Breast epithelium (tissue), 4 donors: ENCODE measurements at regions not wholly inside any gene's neighbourhood (a gene's known extent, or its start where the extent isn't known, plus 50 kb on each side); places are given as distances from the start of the nearest gene placed in this dataset.

ENCODE experiments used
- DNase-seq, 2 donors: peaks; one replicate each; pipeline ENCODE4 v3.0.0-alpha.2; 2019; ENCODE audit warnings: low spot score in 2 of 2
- H3K27ac ChIP-seq, 2 donors: fragments of 200-600 bp; sonication (generic) in 1 of 2; one replicate each; pipeline ENCODE4 v1.5.1; 2016 to 2019; ENCODE audit warnings: mild to moderate bottlenecking in 1 of 2
- H3K27me3 ChIP-seq, 2 donors: fragments of 200-600 bp; sonication (generic) in 1 of 2; one replicate each; pipeline versions ENCODE4 v1.5.1 to v1.6.0; 2017 to 2019; ENCODE audit warnings: control low read depth in 1 of 2, mild to moderate bottlenecking in 1 of 2
- H3K36me3 ChIP-seq: fragments of 200-600 bp; one replicate; pipeline ENCODE4 v1.5.1; 2019
- H3K4me1 ChIP-seq, 2 donors: fragments of 200-600 bp; sonication (generic); one replicate each; pipeline ENCODE4 v1.5.1; 2016 to 2019; ENCODE audit warnings: control low read depth in 1 of 2
- H3K4me3 ChIP-seq, 3 donors: fragments of 200-600 bp; sonication (generic); 1 replicate in 2 of 3; 2 replicates in 1 of 3; pipeline ENCODE4 v1.5.1; 2016 to 2019; ENCODE audit warnings: mild to moderate bottlenecking in 3 of 3, moderate library complexity in 2 of 3
- H3K9me3 ChIP-seq, 2 donors: fragments of 200-600 bp; sonication (generic) in 1 of 2; one replicate each; pipeline ENCODE4 v1.5.1; 2016 to 2019; ENCODE audit warnings: control low read depth in 1 of 2
- POLR2A ChIP-seq: fragments of 450-650 bp; IDR thresholded peaks from one replicate; pipeline ENCODE4 v1.6.1; 2016; ENCODE audit warnings: antibody characterized with exemption, mild to moderate bottlenecking, moderate library complexity
- POLR2AphosphoS5 ChIP-seq, 3 donors: sonication (generic); formaldehyde crosslinking; IDR thresholded peaks; one replicate each; pipeline ENCODE4 v1.6.1; 2017; ENCODE audit warnings: antibody characterized with exemption in 3 of 3
- intact Hi-C: fragments of 100-400 bp; cut with DNase I; formaldehyde crosslinking; loops from one replicate; pipeline ENCODE4 v1.15.1; 2023; ENCODE audit warnings: low total_unique reads
- TF ChIP-seq, protein P1 (sequence below), 3 donors: fragments of 450-650 bp; IDR thresholded peaks; one replicate each; pipeline ENCODE4 v1.5.1; 2016 to 2017; ENCODE audit warnings: antibody characterized with exemption in 3 of 3, mild to moderate bottlenecking in 3 of 3, moderate library complexity in 3 of 3

DNA sequence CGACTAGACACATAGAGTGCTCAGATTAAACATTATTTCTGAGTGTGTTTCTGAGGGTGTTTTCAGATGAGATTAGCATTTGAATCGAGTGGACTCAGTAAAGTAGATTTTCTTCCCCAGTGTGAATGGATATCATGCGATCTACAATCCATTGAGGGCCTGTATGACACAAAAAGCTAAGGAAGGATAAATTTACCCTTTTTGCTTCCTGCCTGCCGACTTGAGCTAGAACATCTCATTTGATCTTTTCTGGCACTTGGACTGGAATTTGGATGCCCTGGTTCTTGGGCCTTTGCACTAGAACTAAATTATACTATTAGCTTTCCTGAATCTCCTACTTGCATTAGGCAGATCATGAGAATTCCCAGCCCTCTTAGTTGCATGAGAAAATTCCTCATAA lies 675.8 kb downstream of the DOK5 start:
- H3K27ac ChIP-seq: no peak overlapping the region
- no peaks in the 10 kb centered on the region for H3K36me3 ChIP-seq
- H3K4me3 ChIP-seq: no peak overlapping the region
- no peak for TF ChIP-seq POLR2A
- no peak for TF ChIP-seq POLR2AphosphoS5 (IDR thresholded peaks at IDR 0.05)
- TF ChIP-seq, protein P1, sequence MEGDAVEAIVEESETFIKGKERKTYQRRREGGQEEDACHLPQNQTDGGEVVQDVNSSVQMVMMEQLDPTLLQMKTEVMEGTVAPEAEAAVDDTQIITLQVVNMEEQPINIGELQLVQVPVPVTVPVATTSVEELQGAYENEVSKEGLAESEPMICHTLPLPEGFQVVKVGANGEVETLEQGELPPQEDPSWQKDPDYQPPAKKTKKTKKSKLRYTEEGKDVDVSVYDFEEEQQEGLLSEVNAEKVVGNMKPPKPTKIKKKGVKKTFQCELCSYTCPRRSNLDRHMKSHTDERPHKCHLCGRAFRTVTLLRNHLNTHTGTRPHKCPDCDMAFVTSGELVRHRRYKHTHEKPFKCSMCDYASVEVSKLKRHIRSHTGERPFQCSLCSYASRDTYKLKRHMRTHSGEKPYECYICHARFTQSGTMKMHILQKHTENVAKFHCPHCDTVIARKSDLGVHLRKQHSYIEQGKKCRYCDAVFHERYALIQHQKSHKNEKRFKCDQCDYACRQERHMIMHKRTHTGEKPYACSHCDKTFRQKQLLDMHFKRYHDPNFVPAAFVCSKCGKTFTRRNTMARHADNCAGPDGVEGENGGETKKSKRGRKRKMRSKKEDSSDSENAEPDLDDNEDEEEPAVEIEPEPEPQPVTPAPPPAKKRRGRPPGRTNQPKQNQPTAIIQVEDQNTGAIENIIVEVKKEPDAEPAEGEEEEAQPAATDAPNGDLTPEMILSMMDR (IDR thresholded peaks at IDR 0.05): no peak
- H3K4me1 ChIP-seq: no peaks in the 10 kb centered on the region
- intact Hi-C loops: no loop called here
- H3K9me3 ChIP-seq: no peaks in the 10 kb centered on the region
- H3K27me3 ChIP-seq: no peaks in the 10 kb centered on the region
- DNase-seq: no peak

GRCh38 chr20:55143601-55144000 lies 668.2 kb downstream of the DOK5 start:
- Histone ChIP-seq H3K4me3 (no peak overlapping the region), H3K9me3 (no peaks in the 10 kb centered on the region), H3K4me1 (no peaks in the 10 kb centered on the region), H3K27me3 (no peaks in the 10 kb centered on the region), H3K36me3 (no peaks in the 10 kb centered on the region), H3K27ac (no peak overlapping the region)
- DNase-seq: no peak
- intact Hi-C loops: no loop called here
- TF ChIP-seq, protein P1 (IDR thresholded peaks at IDR 0.05): no peak
- TF ChIP-seq POLR2A: no peak
- no peak for TF ChIP-seq POLR2AphosphoS5 (IDR thresholded peaks at IDR 0.05)

DNA sequence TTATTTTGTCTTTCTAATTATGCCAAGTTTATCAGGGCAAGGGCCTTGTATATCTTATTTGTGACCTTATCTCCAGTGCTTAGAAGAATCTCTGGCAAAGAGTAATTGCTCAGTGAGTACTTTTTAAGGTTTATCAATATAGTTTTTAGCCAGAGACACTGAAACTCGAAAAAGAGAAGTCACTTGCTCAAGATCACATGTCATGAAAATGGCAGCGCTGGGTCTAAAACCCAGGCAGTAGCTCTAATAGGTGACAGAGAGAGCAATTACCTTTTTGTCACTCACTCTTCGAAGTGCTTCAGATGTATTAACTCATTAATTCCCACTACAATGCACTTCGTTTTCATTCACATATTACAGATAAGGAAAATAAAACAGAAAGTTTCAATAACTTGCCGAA lies 667.5 kb downstream of the DOK5 start:
- Histone ChIP-seq H3K4me1 (no peaks in the 10 kb centered on the region), H3K27ac (no peak overlapping the region), H3K9me3 (no peaks in the 10 kb centered on the region), H3K4me3 (no peak overlapping the region), H3K27me3 (no peaks in the 10 kb centered on the region), H3K36me3 (no peaks in the 10 kb centered on the region)
- no peak for DNase-seq
- TF ChIP-seq POLR2A (no peak), POLR2AphosphoS5 (IDR thresholded peaks at IDR 0.05) (no peak)
- TF ChIP-seq, protein P1 (IDR thresholded peaks at IDR 0.05): no peak
- intact Hi-C loops: no loop called here

DNA sequence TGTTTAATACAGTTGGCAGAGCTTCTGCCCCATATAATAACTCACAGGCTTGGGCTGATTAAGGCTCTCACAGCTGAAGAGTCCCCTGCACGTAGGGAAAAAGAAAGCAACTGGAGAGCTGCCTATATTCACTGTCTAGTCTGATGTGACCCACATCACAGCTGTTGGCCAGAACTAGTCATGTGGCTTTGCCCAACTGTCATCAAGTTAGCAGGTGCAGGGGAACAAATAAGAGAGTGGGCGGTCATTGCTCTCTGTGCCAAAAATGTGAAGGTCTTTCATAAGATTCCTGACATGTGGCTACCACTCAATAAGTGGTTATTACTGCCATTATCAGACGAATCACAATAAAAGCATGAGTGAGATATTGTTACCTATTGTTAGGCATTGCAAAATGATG lies 665.2 kb downstream of the DOK5 start:
- Histone ChIP-seq H3K9me3 (no peaks in the 10 kb centered on the region), H3K27me3 (no peaks in the 10 kb centered on the region), H3K27ac (no peak overlapping the region), H3K4me3 (no peak overlapping the region), H3K4me1 (no peaks in the 10 kb centered on the region), H3K36me3 (no peaks in the 10 kb centered on the region)
- intact Hi-C loops: no loop called here
- TF ChIP-seq, protein P1 (IDR thresholded peaks at IDR 0.05): no peak
- TF ChIP-seq POLR2A (no peak), POLR2AphosphoS5 (IDR thresholded peaks at IDR 0.05) (no peak)
- DNase-seq: no peak

- DNase-seq: no peak
- Histone ChIP-seq H3K4me1 (no peaks in the 10 kb centered on the region), H3K27me3 (no peaks in the 10 kb centered on the region), H3K36me3 (no peaks in the 10 kb centered on the region), H3K9me3 (no peaks in the 10 kb centered on the region), H3K4me3 (no peak overlapping the region), H3K27ac (no peak overlapping the region)
- TF ChIP-seq, protein P1 (IDR thresholded peaks at IDR 0.05): no peak
- no peak for TF ChIP-seq POLR2A
- TF ChIP-seq POLR2AphosphoS5 (IDR thresholded peaks at IDR 0.05): no peak
- intact Hi-C loops: no loop called here
Observed at GRCh38 chr20:55139173-55139765, 663.9 kb downstream of the DOK5 start.
